Dermis blood vessel endothelial cell (primary cell): ENCODE measurements at regions not wholly inside any gene's neighbourhood (a gene's known extent, or its start where the extent isn't known, plus 50 kb on each side); places are given as distances from the start of the nearest gene placed in this dataset.
A peak's percentile ranks its signal among the peaks of the same experiment; 100 is the strongest.
"Not testable (repeated sequence)": the region's sequence is repeated elsewhere in the genome, so short reads cannot be mapped to it uniquely, and the experiment has no call there.

Source experiments
- DNase-seq: peaks from one replicate; pipeline ENCODE4 v3.0.0; 2010

DNA sequence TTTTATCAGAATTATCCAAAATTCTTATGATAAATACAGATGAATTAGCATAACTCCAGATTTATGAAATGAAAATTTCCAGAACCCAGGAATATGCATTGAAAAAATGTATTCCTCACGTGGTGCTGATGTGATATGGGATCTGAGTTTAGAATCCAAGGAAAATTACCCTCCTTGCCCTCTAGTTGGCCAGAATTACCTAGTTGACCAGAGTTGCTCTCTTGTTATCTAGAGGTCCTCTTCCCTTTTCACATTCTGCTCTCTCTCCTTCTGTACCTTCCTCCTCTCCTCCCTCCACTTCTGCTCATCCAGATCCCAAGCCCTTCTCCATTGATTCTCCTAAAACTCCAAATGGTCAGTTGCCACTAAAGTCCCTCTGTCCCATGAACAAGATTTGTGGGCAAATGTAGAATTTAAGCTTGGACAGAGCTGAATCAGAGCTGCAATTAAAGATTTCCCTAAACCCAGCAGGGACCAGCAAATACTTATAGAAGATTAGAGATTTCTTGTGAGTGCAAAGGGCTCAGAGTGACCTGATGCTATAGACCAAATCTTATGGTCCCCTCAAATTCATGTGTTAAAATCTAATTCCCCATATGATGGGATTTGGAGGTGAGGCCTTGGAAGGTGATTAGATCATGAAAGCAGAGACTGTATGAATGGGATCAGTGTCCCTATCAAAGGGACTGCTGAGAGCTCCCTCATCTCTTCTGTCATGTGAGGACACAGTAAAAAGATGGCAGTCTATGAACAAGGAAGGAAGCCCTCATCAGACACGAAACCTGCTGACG, 103.2 kb upstream of the IGLL5 start:
- DNase-seq, result no peak

DNA sequence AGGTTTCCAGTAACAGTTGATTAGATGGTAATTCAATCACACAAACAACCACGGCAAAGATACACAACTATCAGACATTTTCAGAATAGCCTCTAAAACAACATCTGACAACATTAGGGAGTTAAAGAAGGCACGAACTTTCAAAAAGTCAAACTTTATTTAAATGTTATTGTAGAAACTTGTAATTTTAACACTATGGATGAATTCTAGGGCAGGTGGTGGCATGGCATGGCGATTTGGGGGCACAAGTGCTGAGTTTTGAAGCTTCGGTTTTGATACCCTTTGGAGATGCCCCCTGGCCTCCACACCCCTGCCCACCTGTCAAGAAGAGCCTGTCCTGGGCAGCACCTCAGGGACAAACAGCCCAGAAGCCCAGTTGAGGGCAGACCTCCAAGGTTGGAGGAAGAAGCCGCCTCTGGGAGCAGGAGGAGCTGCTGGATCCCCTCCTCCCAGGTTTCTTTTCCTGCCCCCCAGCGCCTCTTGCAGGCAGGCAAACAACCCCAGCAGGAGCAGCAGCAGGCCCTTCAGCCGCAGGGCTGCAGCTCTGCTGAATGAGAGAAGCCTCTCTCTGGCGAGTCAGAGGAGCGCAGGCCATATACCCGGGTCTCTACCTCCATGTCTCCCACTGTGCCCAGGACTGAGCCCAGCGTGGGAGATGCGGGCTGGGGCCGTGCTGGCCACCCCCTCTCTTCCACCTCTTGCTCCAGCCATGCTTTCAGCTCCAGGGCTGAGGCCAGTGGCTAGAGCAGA, 102.1 kb upstream of the IGLL5 start:
- DNase-seq, result no peak

DNA sequence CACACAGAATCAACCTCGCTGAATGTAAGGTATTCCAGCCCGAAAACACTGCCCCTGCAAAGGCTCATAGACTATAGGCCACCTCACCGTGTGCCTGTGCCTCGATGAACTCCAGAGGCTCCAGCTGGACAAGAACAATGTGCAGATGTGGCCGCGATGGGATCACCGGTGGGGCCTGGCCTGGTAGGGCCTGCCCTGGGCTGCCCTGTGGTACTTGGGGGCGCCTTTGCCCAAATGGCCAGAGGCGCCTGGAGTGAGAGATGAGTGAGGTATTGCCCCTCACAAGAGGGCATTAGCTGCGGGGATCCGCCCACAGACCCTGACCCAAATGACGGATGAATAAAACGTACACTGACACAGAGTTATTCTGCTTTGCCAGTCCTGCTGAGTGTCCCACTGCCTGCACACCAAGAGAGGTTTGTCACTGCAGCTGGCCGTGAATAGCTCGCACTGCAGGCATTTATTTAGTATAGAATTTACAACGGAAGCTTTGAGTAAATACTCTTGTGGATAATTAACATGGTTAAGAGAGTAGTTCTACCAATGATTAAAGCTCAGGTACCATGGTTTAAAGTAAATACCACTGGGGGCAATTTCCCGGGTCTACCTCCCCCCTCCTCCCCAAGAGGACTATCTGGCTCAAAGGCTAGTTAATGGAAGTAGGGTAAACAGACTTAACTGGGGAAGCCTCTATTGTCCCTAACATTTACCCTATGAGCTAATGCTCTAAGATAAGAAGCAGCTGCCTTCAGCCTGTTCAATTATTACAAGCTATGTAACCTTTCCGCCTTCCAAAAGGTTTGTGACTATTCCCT, 101.1 kb upstream of the IGLL5 start:
- DNase-seq, result no peak

DNA sequence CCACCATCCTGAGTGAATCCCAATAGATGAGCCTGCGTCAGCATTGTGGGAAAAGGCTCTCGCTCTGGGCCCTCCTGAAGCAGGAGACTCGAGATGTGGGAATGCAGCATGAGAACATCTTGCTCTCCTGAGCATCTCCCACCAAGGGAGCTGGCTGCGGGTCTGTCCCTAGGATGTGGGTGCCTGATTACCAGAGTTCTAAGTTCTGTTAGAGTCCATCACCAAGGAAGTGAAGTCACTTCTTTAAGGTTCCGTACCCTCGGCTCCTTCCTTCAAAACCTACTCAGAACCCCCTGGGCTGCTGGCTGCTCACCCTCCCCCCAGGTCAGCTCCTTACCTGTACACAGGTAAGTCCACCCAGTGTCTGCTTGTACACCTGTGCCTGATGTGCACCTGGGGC, 100.5 kb upstream of the IGLL5 start:
- DNase-seq, result no peak

DNA sequence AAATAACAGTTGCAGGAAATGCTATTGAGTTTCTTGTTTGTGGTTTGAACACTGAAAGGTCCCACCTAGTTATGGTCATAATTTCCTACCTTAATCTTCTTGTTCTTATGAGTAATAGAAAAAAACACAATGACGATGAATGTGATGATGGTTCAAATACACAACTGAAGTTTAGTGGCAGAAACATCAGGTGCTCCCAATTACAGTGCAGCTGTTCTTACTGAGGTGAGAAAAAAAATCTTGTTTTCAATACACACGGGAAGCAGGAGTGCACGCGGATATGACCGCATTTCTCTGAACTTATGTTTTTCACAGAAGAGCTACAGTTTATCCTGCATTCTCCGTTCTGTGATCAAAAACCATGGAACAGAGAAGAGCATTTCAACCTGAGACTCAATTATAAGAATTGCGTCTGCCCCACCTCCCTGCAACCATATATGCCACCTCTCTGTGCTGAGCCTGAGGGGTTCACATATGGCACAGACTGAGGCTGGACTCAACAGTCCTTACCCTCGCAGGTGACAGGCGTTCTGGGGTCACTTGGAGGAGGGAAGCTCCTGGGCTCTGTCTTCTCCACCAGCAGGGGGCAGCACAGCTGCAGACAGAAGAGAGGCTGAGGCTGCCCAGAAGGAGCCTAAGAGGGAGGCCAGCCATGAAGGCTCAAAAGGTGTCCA, 99.7 kb upstream of the IGLL5 start:
- peak; percentile 74 for DNase-seq

DNA sequence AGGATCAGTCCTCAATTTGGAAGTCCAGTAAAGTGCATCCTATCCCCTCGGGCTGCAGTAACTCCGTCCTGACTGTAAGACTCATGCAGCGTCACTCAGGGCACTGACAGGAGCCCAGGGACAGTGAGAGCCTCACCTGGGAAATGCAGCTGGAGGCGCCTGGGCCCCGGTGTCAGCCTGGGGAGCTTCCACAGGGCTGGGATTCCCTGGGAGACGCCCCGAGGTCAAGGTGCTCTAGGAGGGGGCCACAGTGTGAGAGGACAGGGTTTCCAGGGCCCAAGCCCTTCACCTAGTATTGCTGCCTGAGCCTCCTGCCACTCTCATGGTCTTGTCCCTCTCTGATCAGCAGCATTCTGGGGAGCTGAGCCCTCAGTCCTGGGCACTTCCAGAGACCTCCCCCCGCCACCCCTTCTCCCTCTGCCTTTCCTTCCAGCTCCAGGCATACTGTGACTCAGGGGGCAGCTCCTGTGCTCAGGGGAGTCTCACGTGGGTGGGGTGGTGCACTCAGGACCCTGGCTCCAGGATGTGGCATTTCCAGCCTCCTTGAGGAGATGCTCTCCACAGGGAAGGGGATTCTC, 99.1 kb upstream of the IGLL5 start:
- DNase-seq, result no peak

DNA sequence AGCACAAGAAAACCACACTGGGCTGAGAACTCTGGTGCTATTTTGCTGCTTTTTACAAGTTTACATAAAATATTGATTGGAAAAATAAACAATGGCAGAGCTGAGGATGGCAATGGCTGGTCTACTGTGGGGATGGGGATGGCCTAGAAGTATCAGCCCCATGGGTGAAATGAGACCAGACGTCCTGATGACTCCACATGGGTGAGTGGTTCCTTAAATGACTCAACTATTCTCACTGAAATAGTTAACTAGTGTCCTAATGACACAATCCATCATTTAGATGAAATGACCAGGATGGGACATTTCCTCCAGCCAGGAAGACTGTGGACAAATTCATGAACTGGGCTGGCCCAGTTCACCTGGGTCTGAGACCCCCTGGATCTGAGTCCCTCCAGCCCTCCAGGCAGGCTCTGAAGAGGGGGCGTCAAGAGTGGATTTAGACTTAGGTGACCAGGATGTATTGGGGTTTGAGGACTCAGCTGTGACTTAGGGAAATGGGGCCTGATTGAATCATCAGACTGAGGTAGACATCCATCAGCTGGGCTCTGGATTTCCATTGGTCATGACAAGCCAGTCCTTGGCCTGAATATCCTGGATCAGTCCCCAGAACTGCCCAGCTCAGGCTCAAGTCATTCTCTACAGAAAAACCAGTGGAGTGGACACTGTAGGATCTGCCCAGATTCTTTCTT, 98.2 kb upstream of the IGLL5 start:
- no peak for DNase-seq

DNA sequence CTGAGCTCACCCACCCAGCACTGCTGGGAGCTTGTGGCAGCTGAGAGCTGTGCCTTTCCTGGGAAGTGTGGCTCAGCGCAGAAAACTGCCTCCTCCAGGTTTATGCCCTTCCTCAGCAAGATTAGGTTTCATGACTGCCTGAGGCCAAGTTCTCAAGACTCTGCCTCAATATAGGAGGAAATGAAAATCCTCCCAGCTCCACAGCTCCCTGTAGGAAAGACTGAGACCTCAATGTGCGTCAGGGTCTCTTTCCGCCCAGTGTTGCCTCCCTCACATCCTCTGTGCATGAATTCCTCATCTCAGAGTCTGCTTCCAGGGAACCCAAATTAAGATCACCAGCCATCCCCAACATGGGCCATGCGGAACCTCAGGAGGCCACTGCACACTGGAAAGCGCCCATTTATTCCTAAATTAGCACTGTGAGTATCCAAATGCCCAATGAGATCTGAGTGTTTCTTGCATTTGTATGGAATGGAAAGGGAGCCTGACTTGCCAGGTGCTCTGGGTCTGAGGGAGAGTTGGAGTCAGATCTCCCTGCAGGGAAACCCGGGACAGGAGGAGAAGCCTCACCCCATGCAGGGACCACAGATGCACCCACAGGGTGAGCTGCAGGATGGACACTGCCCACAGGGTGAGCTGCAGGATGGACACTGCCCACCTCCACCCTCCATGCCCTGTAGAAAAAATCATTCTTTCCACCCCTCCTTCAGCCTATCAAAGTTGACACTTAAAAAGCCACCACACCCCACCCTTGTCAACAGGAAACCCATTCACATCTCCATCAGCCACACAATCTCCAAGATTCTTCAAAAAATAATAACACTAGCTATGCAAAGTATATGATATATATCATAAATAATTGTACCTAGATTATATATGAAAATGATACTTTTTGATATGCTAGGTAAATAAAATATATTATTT, 97.4 kb upstream of the IGLL5 start:
- DNase-seq, result no peak

DNA sequence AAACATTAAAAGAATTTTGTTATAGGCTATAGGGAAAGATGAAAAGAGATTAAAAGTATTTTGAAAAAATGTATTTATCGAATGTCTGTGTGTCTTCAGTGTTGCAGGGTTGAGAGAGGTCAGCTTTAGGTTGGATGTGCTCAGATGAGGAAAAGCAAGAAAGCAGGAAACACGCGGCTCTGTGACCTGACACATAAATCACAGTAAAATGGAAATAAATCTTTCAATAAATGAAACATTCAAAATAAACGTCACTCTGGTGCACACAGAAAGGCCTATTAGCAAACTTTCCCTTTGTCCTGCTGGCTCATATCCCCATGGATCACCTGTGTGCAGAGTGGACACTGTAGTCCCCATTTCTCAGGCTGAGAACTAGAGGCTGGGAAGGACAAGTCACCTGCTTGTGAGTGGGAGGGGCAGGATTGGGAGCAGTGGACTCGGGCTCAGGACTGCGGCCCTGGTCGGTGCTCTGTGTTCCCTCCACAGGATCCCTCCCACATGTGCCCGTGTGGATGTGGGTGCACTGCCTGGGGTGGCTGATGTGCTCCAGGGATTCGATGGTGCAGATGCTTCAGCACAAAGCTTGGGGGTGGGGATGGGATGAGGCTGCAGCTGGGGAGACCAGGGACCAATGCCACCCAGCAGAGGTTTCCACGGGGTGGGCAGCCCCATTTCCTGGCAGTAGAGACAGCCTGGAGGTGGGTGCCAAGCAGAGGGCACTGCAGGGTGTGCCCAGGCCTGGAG, 96.0 kb upstream of the IGLL5 start:
- DNase-seq, result no peak

DNA sequence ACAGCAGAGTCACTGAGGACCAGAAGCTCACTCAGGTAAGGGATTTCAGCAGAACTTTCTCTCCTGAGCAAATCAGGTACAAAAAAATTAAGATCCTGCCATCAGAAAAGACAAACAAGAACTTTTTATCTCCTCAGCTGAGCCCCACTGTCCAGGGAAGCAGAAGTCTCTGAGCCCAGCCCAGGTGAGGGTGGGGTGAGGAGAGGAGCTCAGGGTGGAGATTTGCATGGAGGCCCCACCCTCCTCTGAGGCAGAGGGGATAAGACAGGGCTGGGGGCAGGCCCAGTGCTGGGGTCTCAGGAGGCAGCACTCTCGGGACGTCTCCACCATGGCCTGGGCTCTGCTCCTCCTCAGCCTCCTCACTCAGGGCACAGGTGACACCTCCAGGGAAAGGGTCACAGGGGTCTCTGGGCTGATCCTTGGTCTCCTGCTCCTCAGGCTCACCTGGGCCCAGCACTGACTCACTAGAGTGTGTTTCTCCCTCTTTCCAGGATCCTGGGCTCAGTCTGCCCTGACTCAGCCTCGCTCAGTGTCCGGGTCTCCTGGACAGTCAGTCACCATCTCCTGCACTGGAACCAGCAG, 95.3 kb upstream of the IGLL5 start:
- not testable (repeated sequence) for DNase-seq

DNA sequence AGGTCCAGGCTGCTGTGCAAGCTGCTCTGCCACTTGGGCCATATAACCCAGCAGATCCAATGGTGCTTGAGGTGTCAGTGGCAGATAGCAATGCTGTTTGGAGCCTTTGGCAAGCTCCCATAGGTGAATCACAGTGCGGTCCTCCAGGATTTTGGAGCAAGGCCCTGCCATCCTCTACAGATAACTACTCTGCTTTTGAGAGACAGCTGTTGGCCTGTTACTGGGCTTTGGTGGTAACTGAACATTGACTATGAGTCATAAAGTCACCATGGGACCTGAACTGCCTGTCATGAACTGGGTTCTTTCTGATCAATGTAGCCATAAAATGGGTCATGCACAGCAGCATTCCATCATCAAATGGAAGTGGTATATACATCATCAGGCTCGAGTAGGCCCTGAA, 92.0 kb upstream of the IGLL5 start:
- not testable (repeated sequence) for DNase-seq

DNA sequence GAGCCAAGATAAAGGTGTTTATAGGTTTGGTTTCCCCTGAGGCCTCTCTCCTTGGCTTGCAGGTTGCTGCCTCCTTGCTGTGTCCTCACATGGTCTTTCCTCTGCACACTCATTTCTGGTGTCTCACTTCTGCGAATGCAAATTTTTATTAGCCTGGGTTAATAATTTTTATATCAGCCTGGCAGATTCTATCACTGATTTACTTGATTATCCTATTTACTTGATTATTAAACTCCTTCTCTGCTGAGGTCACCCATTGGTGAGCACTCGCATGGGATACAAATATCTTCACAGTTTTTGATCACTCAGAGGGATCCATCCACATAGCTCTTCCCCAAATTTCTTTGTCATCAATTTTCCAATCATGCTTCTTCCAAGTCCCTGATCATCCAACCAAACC, 90.9 kb upstream of the IGLL5 start:
- DNase-seq, result no peak

DNA sequence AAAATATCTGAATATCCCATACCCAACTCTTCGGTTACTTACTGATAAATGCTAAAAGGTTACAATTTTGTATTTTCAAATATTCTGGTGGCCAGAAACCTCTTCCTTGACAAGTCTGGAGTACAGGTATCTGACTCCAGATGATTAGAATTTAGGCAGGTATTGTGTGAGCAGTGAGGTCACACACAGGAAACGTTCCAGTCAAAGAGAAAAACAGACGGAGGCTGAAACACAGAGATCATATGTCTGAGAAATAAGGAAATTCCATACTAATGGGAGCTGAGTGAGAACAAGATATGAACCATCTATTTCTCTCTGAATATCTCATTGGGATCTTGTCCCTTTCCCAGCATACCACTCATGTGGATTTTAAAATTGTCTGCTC, 89.4 kb upstream of the IGLL5 start:
- DNase-seq, result no peak

DNA sequence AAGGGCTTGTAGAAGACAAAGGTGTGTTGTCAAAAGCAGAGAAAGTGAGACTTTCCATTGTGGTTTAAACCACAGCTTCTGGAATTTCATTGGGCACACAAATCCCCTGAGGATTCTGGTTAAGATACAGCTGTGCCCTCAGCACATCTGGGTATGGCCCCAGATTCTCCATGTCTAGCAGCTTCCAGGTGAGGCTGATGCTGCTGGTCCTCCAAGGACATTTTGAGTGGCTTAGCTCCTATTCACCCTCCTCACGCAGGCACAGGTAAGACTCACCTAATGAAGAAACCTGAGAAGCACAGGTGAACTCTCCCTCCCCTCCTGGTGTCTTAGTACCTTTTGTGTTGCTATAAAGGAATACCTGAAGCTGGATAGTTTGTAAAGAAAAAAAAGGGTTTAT, 88.9 kb upstream of the IGLL5 start:
- no peak for DNase-seq

DNA sequence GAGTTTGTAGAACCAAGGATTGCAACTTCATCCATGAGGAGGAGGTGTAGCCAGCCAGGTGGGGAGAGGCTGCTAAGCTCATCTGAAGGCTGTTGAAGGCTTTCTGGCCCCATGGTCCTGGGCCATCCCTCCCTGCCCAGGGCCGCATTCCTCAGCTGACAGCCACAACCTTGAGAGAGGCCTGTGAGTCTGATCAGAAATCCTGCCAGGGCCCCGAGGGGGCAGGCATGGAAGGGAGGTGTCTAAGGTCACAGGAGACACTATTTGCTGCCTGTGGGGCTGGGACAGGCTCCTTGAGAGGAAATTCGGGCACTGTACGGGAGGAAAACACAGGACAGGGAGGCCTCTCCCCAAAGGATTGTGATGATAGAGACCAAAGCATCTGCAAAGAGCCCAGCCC, 88.1 kb upstream of the IGLL5 start:
- DNase-seq, result no peak

DNA sequence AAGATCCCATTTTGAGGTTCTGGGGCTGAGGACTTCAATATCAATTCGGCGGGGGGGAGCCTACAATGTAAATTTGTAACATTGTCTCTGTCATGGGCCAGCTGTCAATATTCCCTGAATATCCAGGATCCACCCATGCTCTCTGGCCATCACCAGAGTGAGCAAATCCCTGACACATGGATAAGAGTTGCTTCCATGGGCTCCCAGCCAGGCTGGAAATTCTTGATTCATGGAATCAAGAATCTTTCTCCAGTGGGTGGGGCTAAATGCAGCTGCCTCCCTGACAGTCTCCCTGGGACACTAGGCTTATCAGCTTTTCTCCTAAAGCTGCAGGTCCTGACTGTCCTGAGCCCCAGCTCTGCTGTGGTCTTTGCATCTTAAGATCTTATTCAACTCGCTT, 86.9 kb upstream of the IGLL5 start:
- no peak for DNase-seq

DNA sequence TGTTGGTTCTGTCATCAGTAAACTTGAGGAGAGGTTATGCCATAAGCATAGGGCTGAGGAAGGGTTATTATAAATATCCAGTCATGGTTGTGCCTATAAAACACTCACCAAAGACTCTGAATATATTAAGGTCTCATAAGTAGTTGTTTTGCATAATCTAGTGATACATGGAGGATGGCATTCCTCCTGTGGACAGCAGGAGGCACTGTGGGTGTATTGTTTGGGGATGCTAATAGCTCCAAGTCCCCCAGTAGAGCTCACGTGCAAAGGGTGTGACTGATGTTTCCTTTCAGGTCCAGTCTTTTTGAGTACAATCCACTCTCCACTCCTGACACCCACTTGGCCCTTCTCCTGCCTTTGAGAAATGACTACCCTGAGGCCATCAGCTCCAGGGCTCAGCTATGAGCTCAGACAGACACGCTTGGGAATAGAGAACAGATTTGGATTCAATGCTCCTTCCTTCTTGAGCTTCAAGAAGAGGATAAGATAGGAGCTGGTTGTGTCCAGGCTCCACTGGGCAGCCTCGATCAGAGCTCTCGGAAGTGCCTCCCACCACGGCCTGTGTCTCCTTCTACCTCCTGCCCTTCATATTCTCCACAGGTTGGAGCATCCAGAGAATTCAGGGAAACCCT, 85.2 kb upstream of the IGLL5 start:
- DNase-seq, result peak; percentile 5

DNA sequence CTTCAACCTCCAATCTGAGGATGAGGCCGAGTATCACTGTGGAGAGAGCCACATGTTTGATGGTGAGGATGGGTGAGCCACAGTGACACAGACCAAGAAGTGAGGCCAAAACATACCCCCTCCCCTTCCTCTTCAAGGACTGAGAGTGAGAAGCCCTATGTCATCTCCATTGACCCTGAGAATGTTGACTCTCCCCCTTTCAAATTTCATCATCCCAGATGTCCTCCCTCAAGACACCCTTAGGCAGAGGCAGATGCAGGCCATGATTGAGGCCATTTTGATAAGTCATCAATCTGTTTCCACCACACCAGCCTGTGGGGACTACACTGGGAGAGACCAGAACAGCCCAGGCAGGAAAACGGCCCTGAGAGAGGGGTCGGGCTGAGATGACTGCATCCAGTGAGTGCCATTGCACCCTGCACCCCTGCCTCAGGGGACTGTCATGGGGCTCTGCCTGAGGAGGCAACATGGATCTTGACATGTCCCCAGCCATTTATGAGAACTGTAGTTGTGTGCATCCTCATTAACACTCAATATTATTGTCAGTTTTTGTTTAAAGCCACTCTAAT, 84.2 kb upstream of the IGLL5 start:
- no peak for DNase-seq

DNA sequence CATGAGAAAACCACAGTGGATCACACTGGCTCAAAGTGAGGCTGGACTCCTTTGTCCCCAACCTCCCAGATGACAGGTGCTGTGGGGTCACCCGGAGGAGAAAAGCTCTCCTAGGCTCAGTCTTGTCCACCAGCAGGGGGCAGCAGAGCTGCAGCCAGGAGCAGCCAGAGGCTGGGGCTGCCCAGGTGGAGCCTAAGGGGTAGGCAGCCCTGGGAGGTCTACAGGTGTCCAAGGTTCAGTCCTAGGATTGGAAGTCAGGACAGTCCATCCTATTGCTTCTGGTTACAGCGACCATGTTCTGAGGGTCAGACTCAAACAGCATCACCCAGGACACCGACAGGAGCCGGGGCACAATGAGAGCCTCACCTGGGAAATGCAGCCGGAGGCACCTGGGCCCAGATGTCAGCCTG, 77.6 kb upstream of the IGLL5 start:
- DNase-seq, result peak; percentile 58
